ENCODE measurements at regions not wholly inside any gene's neighbourhood (a gene's known extent, or its start where the extent isn't known, plus 50 kb on each side); places are given as distances from the start of the nearest gene placed in this dataset.

GRCh38 chrX:66328950-66329596 is 165.0 kb downstream of the HEPH start:
- DNase-seq = no peak

DNA sequence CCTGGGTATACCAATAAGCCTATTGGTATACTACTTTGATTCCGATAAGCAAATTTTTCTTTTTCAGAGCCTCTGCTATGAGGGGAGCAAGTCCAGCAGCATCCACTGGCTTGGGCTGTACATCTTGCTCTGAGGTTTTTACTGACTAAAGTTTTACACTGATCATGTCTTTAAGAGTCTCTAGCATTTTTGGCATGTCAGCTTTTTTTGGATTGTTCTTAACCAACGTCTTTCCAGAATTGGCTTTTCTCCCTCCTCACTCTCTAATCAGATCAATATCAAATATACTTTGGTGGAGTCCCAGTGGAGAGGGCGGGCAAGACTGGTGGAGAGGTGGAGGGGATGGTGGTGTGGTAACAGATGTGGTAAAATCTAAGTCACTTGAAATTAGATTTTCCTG is 196.8 kb downstream of the HEPH start:
- no peak for DNase-seq

DNA sequence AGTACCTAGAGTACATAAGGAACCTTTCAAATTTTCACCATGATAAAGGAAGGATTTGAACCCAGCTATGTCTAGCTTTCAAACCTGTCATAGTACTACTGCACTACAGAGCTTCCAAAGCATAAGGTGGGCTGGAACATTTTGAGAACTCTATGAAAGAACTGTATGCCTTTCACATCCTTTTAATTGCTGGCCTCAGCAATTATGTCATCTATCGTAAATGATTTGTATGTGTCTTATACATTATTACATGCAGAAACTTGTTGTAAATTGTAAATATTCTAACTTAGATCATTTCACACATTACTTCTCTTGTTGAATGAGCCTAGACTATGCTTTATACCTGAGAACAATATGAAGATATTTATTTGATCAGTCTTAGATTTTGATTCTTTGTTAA is 220.7 kb downstream of the HEPH start:
- no peak for DNase-seq

DNA sequence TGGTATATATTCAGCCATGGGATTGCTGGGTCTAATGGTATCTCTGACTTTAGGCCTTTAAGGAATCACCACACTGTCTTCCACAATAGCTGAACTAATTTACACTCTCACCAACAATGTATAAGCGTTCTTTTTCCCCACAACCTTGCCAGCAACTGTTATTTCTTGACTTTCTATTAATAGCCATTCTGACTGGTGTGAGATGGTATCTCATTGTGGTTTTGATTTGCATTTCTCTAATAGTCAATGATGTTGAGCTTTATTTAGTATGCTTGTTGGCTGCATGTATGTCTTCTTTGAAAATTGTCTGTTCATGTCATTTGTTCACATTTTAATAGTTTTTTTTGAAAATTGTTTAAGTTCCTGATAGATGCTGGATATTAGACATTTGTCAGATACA is 235.2 kb downstream of the HEPH start:
- no peak for DNase-seq

DNA sequence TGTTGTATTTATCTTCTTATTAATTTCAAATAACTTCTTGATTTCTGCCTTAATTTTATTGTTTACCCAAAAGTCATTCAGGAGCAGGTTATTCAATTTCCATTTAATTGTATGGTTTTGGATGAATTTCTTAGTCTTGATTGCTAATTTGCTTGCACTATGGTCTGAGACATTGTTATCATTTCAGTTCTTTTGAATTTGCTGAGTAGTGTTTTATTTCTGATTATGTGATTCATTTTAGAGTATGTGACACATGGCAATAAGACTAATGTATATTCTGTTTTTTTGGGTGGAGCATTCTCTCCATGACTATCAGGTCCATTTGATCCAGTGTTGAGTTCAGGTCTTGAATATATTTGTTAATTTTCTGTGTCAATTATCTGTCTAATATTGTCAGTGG is 236.7 kb downstream of the EDA2R start:
- DNase-seq = no peak

DNA sequence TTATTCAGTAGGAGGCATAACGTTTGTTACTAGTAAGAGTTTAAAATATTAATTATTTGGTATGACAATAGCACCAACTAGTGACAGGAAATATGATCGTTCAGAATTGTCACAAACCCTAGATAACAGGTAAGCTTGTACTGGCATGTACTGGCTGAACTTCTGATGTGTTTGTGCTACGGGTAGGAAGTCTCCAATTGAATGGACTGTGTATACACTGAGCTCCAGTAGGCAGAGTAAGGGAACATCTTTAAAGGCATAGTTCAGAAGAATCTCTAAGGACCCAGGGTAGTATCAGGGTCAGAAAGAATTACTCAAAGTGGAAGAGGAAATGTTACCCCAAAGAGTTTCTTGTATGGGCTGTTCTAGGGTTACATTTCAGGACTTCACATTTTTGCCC is 230.4 kb downstream of the EDA2R start:
- peak in 2 of 6 experiments; percentile 3 to 15 for DNase-seq

DNA sequence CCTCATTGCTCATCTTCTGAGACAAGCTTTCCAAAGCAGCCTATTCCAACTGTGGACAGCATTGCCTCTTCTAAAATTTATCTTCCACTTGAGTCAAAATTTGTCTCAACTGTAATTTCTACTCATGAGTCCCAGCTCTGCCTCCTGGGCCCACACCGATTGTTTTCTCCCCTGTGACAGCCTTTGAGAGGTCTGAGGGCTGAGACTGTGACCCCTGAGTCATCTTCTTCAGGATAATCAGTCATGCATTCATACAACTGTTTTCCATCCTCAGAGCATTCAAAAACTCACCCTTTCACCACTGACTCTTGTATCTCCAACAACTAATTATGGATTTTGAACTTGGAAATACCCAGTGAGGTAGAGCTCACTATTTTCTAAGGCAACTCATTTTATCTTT is 228.1 kb downstream of the EDA2R start:
- DNase-seq = no peak

Data from stimulated activated naive CD4-positive, alpha-beta T cell (primary cell).